K562 (cell line): ENCODE measurements at regions not wholly inside any gene's neighbourhood (a gene's known extent, or its start where the extent isn't known, plus 50 kb on each side); places are given as distances from the start of the nearest gene placed in this dataset.

Experiments
- ATAC-seq: fragments of 200-7000 bp; cut with Tn5 transposase; 3 replicates; pipeline ENCODE4 v1.9.1; 2020; ENCODE audit warnings: moderate library complexity
- BruUV-seq: library from RNA; stranded (reverse); fragments of 400-500 nt; replicated peaks from 2 replicates; lab custom pipeline; 2021; lab: Mats Ljungman, UMichigan
- CTCF ChIA-PET: fragments of 300-600 bp; formaldehyde crosslinking; extraction: SDS; loops from one replicate; lab custom pipeline; 2021; ENCODE audit warnings: low intra/inter-chr PET ratio; lab: Yijun Ruan, JAX
- POLR2A ChIA-PET: fragments of 300-600, 350-650 bp; sonication (Branson Sonifier 250); formaldehyde crosslinking; extraction: SDS; loops from one replicate; lab custom pipeline; 2021; ENCODE audit warnings: antibody characterized with exemption, inconsistent platforms; lab: Yijun Ruan, JAX
- DNase-seq, 4 experiments: peaks; one replicate each; pipeline versions ENCODE4 v3.0.0 to v3.0.0-alpha.2; 2011 to 2018; ENCODE audit warnings: low spot score in 3 of 4, mixed read lengths in 3 of 4; ENCODE audit errors: extremely low read depth in 1 of 4
- FAIRE-seq: peaks from 2 replicates; lab custom pipeline; 2011; peaks lifted over from hg19 to GRCh38; lab: Jason Lieb, UNC
- H2AFZ ChIP-seq: 2 replicates; pipeline ENCODE4 v1.6.0; 2011; ENCODE audit warnings: low read depth, low read length, control low read depth, inconsistent platforms
- H3K27ac ChIP-seq: fragments of 200-600 bp; 3 replicates; pipeline ENCODE4 v1.8.0; 2011; ENCODE audit warnings: low read depth, mild to moderate bottlenecking, control low read depth, inconsistent platforms, low read length, moderate library complexity, mixed read lengths; ENCODE audit errors: extremely low read depth
- H3K27me3 ChIP-seq, 2 experiments: fragments of 300-600 bp in 1 of 2; 2 replicates in 1 of 2; 3 replicates in 1 of 2; pipeline versions ENCODE4 v1.6.0 to v1.8.0; 2011; ENCODE audit warnings: inconsistent platforms in 2 of 2, low read length in 2 of 2, mild to moderate bottlenecking in 1 of 2, mixed read lengths in 1 of 2, moderate library complexity in 1 of 2; ENCODE audit not compliant: control insufficient read depth in 2 of 2, insufficient read depth in 2 of 2
- H3K36me3 ChIP-seq: fragments of 300-600 bp; 3 replicates; pipeline ENCODE4 v1.8.0; 2011; ENCODE audit warnings: mild to moderate bottlenecking, low read length, inconsistent platforms; ENCODE audit not compliant: control insufficient read depth, insufficient read depth
- H3K4me1 ChIP-seq, 2 experiments: fragments of 200-600 bp in 1 of 2; replicated peaks in 1 of 2; 2 replicates in 1 of 2; 3 replicates in 1 of 2; pipeline versions ENCODE4 v1.5.1 to v1.8.0; 2011; ENCODE audit warnings: inconsistent platforms in 2 of 2, low read length in 2 of 2, mild to moderate bottlenecking in 1 of 2, mixed read lengths in 1 of 2, moderate library complexity in 1 of 2; ENCODE audit not compliant: control insufficient read depth in 2 of 2, insufficient read depth in 2 of 2
- H3K4me2 ChIP-seq: 2 replicates; pipeline ENCODE4 v1.6.1; 2011; ENCODE audit warnings: low read length, control low read depth, inconsistent platforms, mixed read lengths; ENCODE audit not compliant: insufficient read depth
- H3K4me3 ChIP-seq: fragments of 200-600 bp; sonication (generic), shearing (Covaris generic); 2 replicates; pipeline ENCODE4 v1.5.1; 2016; ENCODE audit warnings: control low read depth, inconsistent platforms
- H3K79me2 ChIP-seq: fragments of 200-600 bp; 3 replicates; pipeline ENCODE4 v1.8.0; 2011; ENCODE audit warnings: low read length, inconsistent platforms; ENCODE audit not compliant: control insufficient read depth, insufficient read depth
- H3K9ac ChIP-seq, 2 experiments: 2 replicates each; pipeline versions ENCODE4 v1.6.0 to v1.6.1; 2011; ENCODE audit warnings: low read depth in 2 of 2, low read length in 2 of 2, control low read depth in 1 of 2, inconsistent platforms in 1 of 2, mild to moderate bottlenecking in 1 of 2, mixed read lengths in 1 of 2; ENCODE audit not compliant: insufficient read depth in 1 of 2
- H3K9me1 ChIP-seq: one replicate; pipeline ENCODE4 v1.6.0; 2011; ENCODE audit warnings: inconsistent platforms, mild to moderate bottlenecking, low read length, moderate library complexity; ENCODE audit not compliant: control insufficient read depth, insufficient read depth
- H3K9me3 ChIP-seq: replicated peaks from 2 replicates; pipeline ENCODE4 v1.5.1; 2011; ENCODE audit warnings: low read depth, low read length, inconsistent platforms; ENCODE audit not compliant: control insufficient read depth, insufficient read depth
- H4K20me1 ChIP-seq: replicated peaks from 2 replicates; pipeline ENCODE4 v1.6.1; 2011; ENCODE audit warnings: low read length, inconsistent platforms, mixed read lengths; ENCODE audit not compliant: control insufficient read depth, insufficient read depth
- DACH1 ChIP-seq: fragments of 450-650 bp; IDR thresholded peaks from 2 replicates; pipeline ENCODE4 v1.6.1; 2018; ENCODE audit not compliant: partially characterized antibody
- ESRRA ChIP-seq: fragments of 450-650 bp; IDR thresholded peaks from 2 replicates; pipeline ENCODE4 v1.6.1; 2014; ENCODE audit warnings: low read depth, mild to moderate bottlenecking, moderate library complexity, borderline replicate concordance
- MLLT1 ChIP-seq, 2 experiments: fragments of 450-650 bp; IDR thresholded peaks; 2 replicates each; pipeline ENCODE4 v1.6.1; 2016
- NBN ChIP-seq: fragments of 450-650 bp; IDR thresholded peaks from 2 replicates; pipeline ENCODE4 v1.6.1; 2016; ENCODE audit warnings: low read depth, mild to moderate bottlenecking
- NR2C1 ChIP-seq, 2 experiments: fragments of 450-650 bp; IDR thresholded peaks; 2 replicates each; pipeline ENCODE4 v1.6.1; 2017; ENCODE audit warnings: mild to moderate bottlenecking in 2 of 2, antibody characterized with exemption in 1 of 2, inconsistent platforms in 1 of 2, missing compliant biosample characterization in 1 of 2, missing genetic modification characterization in 1 of 2
- NR2C2 ChIP-seq, 2 experiments: fragments of 200-800 bp in 1 of 2; sonication (Bioruptor generic) in 1 of 2; sonication (generic) in 1 of 2; formaldehyde crosslinking in 1 of 2; IDR thresholded peaks; 2 replicates each; pipeline versions ENCODE4 v1.6.1 to v1.8.0; 2016 to 2022; ENCODE audit warnings: mild to moderate bottlenecking in 1 of 2, missing compliant biosample characterization in 1 of 2, missing genetic modification characterization in 1 of 2, missing genetic modification reagents in 1 of 2
- ZNF699 ChIP-seq: fragments of 250-450 bp; sonication (Bioruptor Pico); IDR thresholded peaks from 2 replicates; pipeline ENCODE4 v1.8.0; 2021; ENCODE audit warnings: mild to moderate bottlenecking, moderate library complexity; ENCODE audit not compliant: insufficient replicate concordance
- WGBS: fragments of 100-300 bp; shearing (Covaris generic); methylation state at CpG from one replicate; pipeline ENCODE4 v1.1.6; 2016; ENCODE audit warnings: low coverage, mixed read lengths; ENCODE audit not compliant: insufficient coverage; ENCODE audit errors: missing lambda C conversion rate; 5-methylcytosine and 5-hydroxymethylcytosine counted together
- in situ Hi-C: fragments of 300-500 bp; cut with MboI; formaldehyde crosslinking; loops from 4 replicates; pipeline ENCODE4 v1.15.0; 2018; ENCODE audit warnings: inconsistent platforms, mixed read lengths
- intact Hi-C: fragments of 100-400 bp; cut with micrococcal nuclease; formaldehyde crosslinking; loops from 2 replicates; pipeline ENCODE4 v1.14.2; 2022

- Histone ChIP-seq H3K4me2 (no peak overlapping the region), H3K27me3 (no peaks in the 10 kb centered on the region), H4K20me1 (no peaks in the 10 kb centered on the region), H2AFZ (peak overlapping the region; percentile 77), H3K9me3 (no peaks in the 10 kb centered on the region), H3K4me3 (no peak overlapping the region), H3K9ac (no peak overlapping the region), H3K4me1 (peaks cover 0 to 5% of the 10 kb centered on the region in 2 experiments; a peak in 2 of 5 replicates), H3K79me2 (no peaks in the 10 kb centered on the region), H3K36me3 (no peaks in the 10 kb centered on the region), H3K9me1 (no peaks in the 10 kb centered on the region), H3K27ac (no peak overlapping the region; the same call in 1 of the 3 replicates)
- WGBS, result 62% methylated on average over 13 of the region's 13 CpGs
- intact Hi-C loops, result no loop called here
- DNase-seq, result peak in 1 of 4 experiments; percentile 23
- ATAC-seq, result peak; percentile 44; the same call in 2 of the 3 replicates
- no peak for FAIRE-seq
- CTCF ChIA-PET, result no interaction called here
- POLR2A ChIA-PET, result interaction anchor here (0.6 kb wide), 1 partner anchor 218 kb away, joined by 3 read pairs; no protein-coding TSS in a partner anchor
- in situ Hi-C loops, result no loop called here
- BruUV-seq, result no TSS peak
- TF ChIP-seq MLLT1 (IDR thresholded peaks at IDR 0.05), result no peak
- no peak for TF ChIP-seq NR2C2 (CRISPR knock-in tag; IDR thresholded peaks at IDR 0.05)
- peak; percentile 73 for TF ChIP-seq NR2C2 (tag; IDR thresholded peaks at IDR 0.05)
- no peak for TF ChIP-seq NBN
- TF ChIP-seq DACH1, result peak; percentile 33
- TF ChIP-seq NR2C1 (IDR thresholded peaks at IDR 0.05), result peak; percentile 79
- peak; percentile 89 for TF ChIP-seq NR2C1 (tag; IDR thresholded peaks at IDR 0.05)
- no peak for TF ChIP-seq ZNF699
- 0 out of 2 replicates have a peak, but pooled peaks have one; percentile 15 for TF ChIP-seq ESRRA
Measured at GRCh38 chr15:95845862-95846515, 484.5 kb upstream of the NR2F2 start.
